HEK293T (cell line): ENCODE measurements at regions not wholly inside any gene's neighbourhood (a gene's known extent, or its start where the extent isn't known, plus 50 kb on each side); places are given as distances from the start of the nearest gene placed in this dataset.

Experiments
- ARNT ChIP-seq: fragments of 450-650 bp; IDR thresholded peaks from 2 replicates; pipeline ENCODE4 v1.6.1; 2017; ENCODE audit warnings: mild to moderate bottlenecking
- BHLHE40 ChIP-seq: fragments of 450-650 bp; IDR thresholded peaks from 2 replicates; pipeline ENCODE4 v1.6.1; 2016; ENCODE audit warnings: mild to moderate bottlenecking, moderate library complexity, borderline replicate concordance
- ELF4 ChIP-seq: fragments of 450-650 bp; IDR thresholded peaks from 2 replicates; pipeline ENCODE4 v1.6.1; 2017; ENCODE audit warnings: antibody characterized with exemption
- FOXK2 ChIP-seq: fragments of 450-650 bp; IDR thresholded peaks from 2 replicates; pipeline ENCODE4 v1.6.1; 2016; ENCODE audit warnings: mild to moderate bottlenecking
- FOXM1 ChIP-seq: fragments of 450-650 bp; IDR thresholded peaks from 2 replicates; pipeline ENCODE4 v1.6.1; 2017; ENCODE audit warnings: mild to moderate bottlenecking, borderline replicate concordance
- HDGF ChIP-seq: fragments of 450-650 bp; IDR thresholded peaks from 2 replicates; pipeline ENCODE4 v1.6.1; 2017; ENCODE audit warnings: antibody characterized with exemption, borderline replicate concordance
- L3MBTL2 ChIP-seq: fragments of 450-650 bp; conservative IDR thresholded peaks from 2 replicates; pipeline ENCODE4 v1.6.1; 2016; ENCODE audit warnings: mild to moderate bottlenecking
- LEF1 ChIP-seq: fragments of 450-650 bp; IDR thresholded peaks from 2 replicates; pipeline ENCODE4 v1.6.1; 2017; ENCODE audit warnings: mild to moderate bottlenecking, borderline replicate concordance
- NFRKB ChIP-seq: fragments of 450-650 bp; IDR thresholded peaks from 2 replicates; pipeline ENCODE4 v1.6.1; 2016; ENCODE audit warnings: mild to moderate bottlenecking, moderate library complexity
- SUZ12 ChIP-seq: fragments of 450-650 bp; IDR thresholded peaks from 2 replicates; pipeline ENCODE4 v1.6.1; 2016; ENCODE audit warnings: mild to moderate bottlenecking
- ZNF384 ChIP-seq: fragments of 450-650 bp; IDR thresholded peaks from 2 replicates; pipeline ENCODE4 v1.6.1; 2016

GRCh38 chr4:107147873-107148272 is 111.8 kb upstream of the DKK2 start:
- TF ChIP-seq NFRKB (no peak), ELF4 (no peak), HDGF (no peak), BHLHE40 (no peak), LEF1 (no peak), ZNF384 (no peak), SUZ12 (no peak), FOXM1 (no peak), L3MBTL2 (no peak), FOXK2 (no peak), ARNT (no peak)
